ENCODE measurements at regions not wholly inside any gene's neighbourhood (a gene's known extent, or its start where the extent isn't known, plus 50 kb on each side); places are given as distances from the start of the nearest gene placed in this dataset.

DNA sequence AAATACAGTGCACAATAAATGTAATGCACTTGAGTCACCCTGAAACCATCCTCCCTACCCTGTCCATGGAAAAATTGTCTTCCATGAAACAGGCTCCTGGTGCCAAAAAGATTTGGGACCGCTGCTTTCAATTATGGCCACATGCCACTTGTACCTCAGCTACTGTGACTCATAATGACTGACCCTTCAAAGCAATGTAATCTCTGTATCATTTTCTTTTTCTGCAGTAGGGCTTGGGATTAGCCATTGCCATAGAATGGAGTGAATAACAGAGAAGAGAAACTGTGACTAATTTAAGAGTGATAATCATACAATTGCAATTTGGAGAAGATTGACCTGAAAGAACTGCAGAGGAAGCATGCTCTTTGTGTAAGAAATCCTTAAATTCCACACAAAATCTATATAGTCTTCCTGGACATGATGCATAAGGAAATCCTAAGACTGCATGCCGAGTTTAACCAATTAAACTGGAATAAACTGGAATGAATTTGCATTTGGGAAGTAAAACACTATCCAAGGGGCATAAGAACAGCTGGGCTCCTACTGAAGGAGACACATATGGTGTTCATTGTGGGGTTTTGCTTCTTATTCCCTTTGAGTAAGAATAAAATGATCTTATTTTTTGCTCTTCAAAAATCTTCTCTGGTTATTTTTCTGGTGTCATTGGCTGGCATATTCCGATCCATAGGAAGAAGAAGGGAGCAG, 59.5 kb upstream of the SLC7A1 start:
- no peak for DNase-seq (ENCODE audit: low read depth)

DNA sequence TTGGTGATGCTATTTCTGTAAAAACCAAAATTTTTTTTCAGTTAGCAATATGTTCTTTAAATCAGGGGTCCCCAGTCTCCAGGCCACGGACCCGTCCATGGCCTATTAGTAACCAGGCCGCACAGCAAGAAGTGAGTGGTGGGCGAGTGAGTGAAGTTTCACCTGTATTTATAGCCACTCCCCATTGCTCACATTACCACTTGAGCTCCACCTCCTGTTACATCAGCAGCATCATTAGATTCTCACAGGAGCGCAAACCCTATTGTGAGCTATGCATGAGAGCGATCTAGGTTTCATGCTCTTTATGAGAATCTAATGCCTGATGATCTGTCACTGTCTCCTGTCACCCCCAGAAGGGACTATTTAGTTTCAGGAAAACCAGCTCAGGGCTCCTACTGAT, 58.9 kb upstream of the SLC7A1 start:
- no peak for DNase-seq (ENCODE audit: low read depth)

DNA sequence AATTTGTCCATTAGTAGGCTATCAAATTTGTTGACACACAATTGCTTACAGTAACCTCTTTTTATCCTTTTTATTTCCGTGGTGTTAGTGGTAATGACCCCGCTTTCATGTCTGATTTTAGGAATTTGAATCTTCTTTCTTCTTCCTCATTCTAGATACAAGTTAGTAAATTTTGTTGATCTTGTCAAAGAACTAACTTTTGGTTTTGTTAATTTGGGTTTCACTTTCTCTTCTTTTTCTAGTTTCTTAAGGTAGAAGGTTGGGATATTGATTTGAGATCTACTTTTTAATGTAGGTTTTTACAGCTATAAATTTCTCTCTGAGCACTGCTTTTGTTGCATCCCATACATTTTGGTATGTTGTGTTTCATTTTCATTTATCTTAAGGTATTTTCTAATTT, 53.3 kb upstream of the SLC7A1 start:
- no peak for DNase-seq (ENCODE audit: low read depth)

Data from stimulated activated CD8-positive, alpha-beta memory T cell treated with anti-CD3 and anti-CD28 coated beads, Interleukin-4, amount 100 ng/mL, for 24 hours (primary cell).